ENCODE measurements at regions not wholly inside any gene's neighbourhood (a gene's known extent, or its start where the extent isn't known, plus 50 kb on each side); places are given as distances from the start of the nearest gene placed in this dataset.

GRCh38 chr5:128876569-128877382 lies 88.5 kb upstream of the SLC27A6 start:
- no peak overlapping the region for H3K4me3 ChIP-seq (ENCODE audit: control insufficient read depth, low read depth, low read length)
- DNase-seq (ENCODE audit: low read depth) = no peak
- TF ChIP-seq CTCF (IDR thresholded peaks at IDR 0.05; ENCODE audit: control insufficient read depth, insufficient read depth, low read depth, low read length, missing control alignments) = no peak

GRCh38 chr5:128877476-128877875 lies 87.8 kb upstream of the SLC27A6 start:
- no peak for TF ChIP-seq CTCF (IDR thresholded peaks at IDR 0.05; ENCODE audit: control insufficient read depth, insufficient read depth, low read depth, low read length, missing control alignments)
- no peak overlapping the region for H3K4me3 ChIP-seq (ENCODE audit: control insufficient read depth, low read depth, low read length)
- no peak for DNase-seq (ENCODE audit: low read depth)

- TF ChIP-seq CTCF (IDR thresholded peaks at IDR 0.05; ENCODE audit: control insufficient read depth, insufficient read depth, low read depth, low read length, missing control alignments) = no peak
- DNase-seq (ENCODE audit: low read depth) = no peak
- H3K4me3 ChIP-seq (ENCODE audit: control insufficient read depth, low read depth, low read length) = no peak overlapping the region
Observed at GRCh38 chr5:128881502-128882018, 83.7 kb upstream of the SLC27A6 start.

- TF ChIP-seq CTCF (IDR thresholded peaks at IDR 0.05; ENCODE audit: control insufficient read depth, insufficient read depth, low read depth, low read length, missing control alignments) = no peak
- no peak for DNase-seq (ENCODE audit: low read depth)
- no peak overlapping the region for H3K4me3 ChIP-seq (ENCODE audit: control insufficient read depth, low read depth, low read length)
Observed at GRCh38 chr5:128885649-128886255, 79.5 kb upstream of the SLC27A6 start.

GRCh38 chr5:128895122-128895521 lies 70.2 kb upstream of the SLC27A6 start:
- no peak for DNase-seq (ENCODE audit: low read depth)
- no peak overlapping the region for H3K4me3 ChIP-seq (ENCODE audit: control insufficient read depth, low read depth, low read length)

GRCh38 chr5:128896675-128897074 lies 68.6 kb upstream of the SLC27A6 start:
- no peak for TF ChIP-seq CTCF (IDR thresholded peaks at IDR 0.05; ENCODE audit: control insufficient read depth, insufficient read depth, low read depth, low read length, missing control alignments)
- DNase-seq (ENCODE audit: low read depth) = no peak
- H3K4me3 ChIP-seq (ENCODE audit: control insufficient read depth, low read depth, low read length) = no peak overlapping the region

More at GRCh38 chr5:128895122-128895521, 70.2 kb upstream of the SLC27A6 start:
- no peak for TF ChIP-seq CTCF (IDR thresholded peaks at IDR 0.05; ENCODE audit: control insufficient read depth, insufficient read depth, low read depth, low read length, missing control alignments)
